HG02798 (cell line): ENCODE measurements at regions not wholly inside any gene's neighbourhood (a gene's known extent, or its start where the extent isn't known, plus 50 kb on each side); places are given as distances from the start of the nearest gene placed in this dataset.
"Not testable (repeated sequence)": the region's sequence is repeated elsewhere in the genome, so short reads cannot be mapped to it uniquely, and the experiment has no call there.

Experiments
- ATAC-seq: cut with Tn5 transposase; IDR thresholded peaks from one replicate; pipeline ENCODE4 v1.9.1; 2021; ENCODE audit warnings: mild to moderate bottlenecking; ENCODE audit not compliant: unreplicated experiment, poor library complexity

DNA sequence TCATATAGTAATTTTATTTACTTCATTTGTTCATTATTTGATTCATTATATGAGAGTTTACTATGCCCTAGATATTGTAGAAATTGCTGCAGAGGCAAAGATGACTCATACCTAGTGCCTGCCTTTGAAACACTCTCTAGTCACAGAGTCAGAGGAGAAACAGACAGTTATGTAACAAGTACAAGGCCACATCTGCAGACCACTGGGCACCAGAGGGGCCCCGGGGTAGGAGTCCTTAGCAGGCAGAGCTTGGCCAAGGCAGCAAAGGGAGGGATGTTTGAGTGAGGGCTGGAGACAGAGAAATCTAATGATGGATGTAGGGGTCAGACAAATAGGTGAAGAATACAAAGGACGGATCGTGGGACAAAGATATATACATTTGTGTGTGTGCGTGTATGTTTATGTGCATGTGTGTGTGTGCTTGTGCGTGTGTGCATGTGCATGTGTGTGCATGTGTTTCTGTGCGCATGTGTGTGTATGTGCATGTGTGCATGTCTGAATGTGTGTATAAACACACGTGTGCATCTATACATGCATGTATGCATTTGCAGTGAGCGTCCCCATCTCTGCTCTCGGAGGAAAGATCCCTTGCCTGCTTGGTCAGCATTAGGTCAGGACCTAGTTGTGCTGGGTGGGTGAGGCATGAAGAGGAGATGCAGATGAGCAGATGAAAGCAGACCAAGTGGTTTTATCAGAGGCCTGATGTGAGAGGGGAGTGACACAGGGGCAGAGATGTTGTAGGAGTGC, 170.6 kb upstream of the MYT1L start:
- no peak for ATAC-seq

DNA sequence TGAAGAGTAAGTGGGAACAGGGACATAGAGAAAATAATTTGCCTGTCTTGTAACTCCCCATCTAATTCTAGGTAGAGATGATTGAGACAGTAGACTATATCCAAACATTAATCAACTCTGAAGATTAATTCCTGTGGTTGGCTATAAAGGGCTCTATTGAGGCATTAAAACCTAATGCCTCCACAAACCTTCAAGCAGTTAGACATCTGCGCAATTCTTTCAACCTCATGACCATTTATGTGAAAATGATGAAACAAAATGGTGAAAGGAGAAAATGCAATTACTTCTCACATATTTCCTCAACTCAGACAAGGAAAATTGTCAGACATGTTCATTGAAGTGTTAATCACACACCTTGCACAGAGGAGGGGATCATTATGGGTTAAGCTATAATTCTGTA, 164.5 kb upstream of the MYT1L start:
- ATAC-seq = no peak

- ATAC-seq = no peak
These were observed 162.4 kb upstream of the MYT1L start for GRCh38 chr2:2493496-2493895.

DNA sequence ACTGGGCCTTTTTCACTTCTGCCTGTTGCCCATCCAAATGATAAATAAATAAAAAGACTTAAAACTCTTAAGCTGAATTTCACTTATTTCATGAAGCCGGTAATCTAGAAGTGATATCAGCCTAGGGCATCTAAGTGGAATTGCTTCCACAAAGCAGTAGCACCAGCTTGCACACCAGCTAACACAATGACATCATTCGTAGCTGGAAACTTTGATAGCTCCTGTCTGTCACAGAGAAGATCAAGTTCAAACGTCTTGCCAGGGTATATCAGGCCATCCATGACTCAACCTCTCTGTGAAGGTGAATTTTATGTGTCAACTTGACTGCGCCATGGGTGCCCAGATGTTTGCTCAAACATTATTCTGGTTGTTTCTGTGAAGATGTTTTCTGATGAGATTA, 161.7 kb upstream of the MYT1L start:
- ATAC-seq = no peak

DNA sequence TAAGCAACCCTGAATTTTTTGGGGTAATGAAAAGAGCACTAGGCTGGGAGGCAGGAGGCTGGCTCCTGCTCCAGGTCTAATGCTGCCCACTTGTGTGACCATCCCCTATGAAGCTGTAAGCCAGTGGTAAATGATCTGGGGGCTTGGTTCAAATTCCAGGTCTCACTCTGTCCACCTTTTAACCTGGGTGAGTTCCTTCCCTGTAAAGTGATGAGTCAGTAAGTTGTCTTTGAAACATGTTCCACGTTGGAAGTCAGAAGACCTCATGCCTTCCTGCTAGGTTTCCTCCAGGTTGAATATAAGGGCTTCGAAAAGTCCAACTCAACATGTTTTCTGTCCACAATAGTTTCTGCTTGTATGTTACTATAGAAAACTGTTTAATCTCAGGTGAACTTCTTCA, 160.9 kb upstream of the MYT1L start:
- ATAC-seq = no peak

GRCh38 chr2:2484301-2484700, 153.2 kb upstream of the MYT1L start:
- ATAC-seq = no peak

GRCh38 chr2:2482851-2483250, 151.8 kb upstream of the MYT1L start:
- no peak for ATAC-seq

- no peak for ATAC-seq
These were observed 141.8 kb upstream of the MYT1L start for GRCh38 chr2:2472881-2473280.

GRCh38 chr2:2472044-2472443, 141.0 kb upstream of the MYT1L start:
- no peak for ATAC-seq

GRCh38 chr2:2466534-2466933, 135.5 kb upstream of the MYT1L start:
- ATAC-seq = no peak

- no peak for ATAC-seq
These were observed 133.6 kb upstream of the MYT1L start for GRCh38 chr2:2464643-2465042.

DNA sequence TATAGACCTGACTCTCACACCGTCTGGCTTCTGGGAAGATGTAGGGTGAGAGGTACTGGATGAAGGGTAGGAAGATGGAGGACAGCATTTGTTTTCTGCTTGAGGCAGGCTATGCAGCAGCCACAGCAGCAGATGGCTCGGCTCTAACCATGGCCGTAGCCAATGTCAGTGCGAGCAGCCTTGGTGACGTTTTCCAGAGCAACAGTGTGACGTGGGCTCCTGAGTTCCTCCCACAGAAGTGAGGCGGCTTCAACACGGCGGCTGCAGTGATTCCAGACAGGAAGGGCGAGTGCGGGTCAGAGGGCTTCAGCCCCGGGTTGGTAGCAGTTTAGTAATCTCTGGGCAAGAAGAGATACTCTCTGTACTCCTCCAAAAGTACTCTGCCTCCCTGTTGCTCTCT, 133.0 kb upstream of the MYT1L start:
- ATAC-seq = no peak

GRCh38 chr2:2456721-2457120, 125.6 kb upstream of the MYT1L start:
- ATAC-seq = no peak

DNA sequence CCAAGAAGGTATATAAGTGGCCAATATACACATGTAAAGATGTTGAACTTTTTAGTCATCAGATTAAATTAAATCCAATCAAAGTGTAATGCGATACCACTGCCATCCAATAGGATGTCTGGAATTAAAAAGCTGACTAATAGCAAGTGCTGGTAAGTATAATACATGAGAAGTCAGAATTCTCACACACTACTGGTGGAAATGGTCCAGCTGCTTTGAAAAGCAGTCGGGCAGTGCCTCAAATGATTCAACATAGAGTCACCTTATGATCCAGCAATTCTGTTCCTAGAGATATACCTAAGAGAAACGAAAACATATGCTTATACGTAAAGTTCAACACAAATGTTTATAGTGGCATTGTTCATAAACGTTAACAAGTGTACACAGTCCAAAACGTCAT, 124.1 kb upstream of the MYT1L start:
- no peak for ATAC-seq

DNA sequence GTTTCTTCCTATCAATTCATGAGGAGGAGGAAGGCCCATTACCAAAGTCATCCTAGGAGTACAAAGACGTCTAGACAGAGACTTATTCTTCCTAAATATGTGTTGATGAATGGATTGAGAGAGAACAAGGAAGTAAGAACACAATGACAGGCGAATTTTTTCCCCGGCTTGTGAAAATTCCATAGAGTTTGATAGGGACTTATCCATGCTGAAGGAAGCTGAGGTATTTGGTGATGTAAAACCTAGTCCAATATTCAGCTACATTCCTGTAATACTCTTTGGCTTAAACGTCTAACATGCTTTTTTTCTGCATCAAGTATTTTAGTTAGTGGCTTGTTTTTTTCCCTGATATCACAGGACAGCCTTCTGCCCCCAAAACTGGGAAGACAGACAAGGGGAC, 121.9 kb upstream of the MYT1L start:
- no peak for ATAC-seq

DNA sequence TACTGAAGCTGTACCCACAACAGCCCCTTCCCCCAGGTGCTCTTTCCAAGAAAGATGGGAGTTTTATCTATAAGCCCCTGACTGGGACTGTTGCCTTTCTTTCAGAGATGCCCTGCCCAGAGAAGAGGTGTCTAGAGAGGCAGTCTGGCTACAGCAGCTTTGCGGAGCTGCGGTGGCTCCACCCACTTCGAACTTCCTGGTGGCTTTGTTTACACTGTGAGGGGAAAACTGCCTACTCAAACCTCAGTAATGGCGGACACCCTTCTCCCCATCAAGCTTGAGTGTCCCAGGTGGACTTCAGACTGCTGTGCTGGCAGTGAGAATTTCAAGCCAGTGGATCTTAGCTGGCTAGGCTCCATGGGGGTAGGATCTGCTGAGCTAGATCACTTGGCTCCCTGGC, 120.2 kb upstream of the MYT1L start:
- not testable (repeated sequence) for ATAC-seq

DNA sequence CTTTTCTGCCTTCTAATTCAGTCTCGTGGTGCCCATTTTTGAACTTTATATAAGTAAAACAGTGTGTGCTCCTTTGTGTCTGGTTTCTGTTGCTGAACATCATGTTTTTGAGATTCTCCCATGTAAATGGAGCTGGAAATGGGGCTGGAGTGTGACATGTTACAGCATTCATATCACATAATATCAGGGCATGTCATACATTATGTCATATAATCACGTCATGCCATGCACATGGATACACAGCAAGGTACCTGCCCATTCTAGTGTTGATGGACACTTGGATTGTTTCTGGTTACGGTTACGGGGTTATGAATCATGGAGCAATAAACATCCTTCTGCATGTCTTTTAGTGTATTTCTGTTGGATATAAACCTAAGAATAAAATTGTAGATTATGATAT, 117.1 kb upstream of the MYT1L start:
- ATAC-seq = no peak

GRCh38 chr2:2422621-2423020, 91.5 kb upstream of the MYT1L start:
- no peak for ATAC-seq

- no peak for ATAC-seq
These were observed 82.5 kb upstream of the MYT1L start for GRCh38 chr2:2413525-2413924.

- ATAC-seq = no peak
These were observed 79.9 kb upstream of the MYT1L start for GRCh38 chr2:2410987-2411386.

DNA sequence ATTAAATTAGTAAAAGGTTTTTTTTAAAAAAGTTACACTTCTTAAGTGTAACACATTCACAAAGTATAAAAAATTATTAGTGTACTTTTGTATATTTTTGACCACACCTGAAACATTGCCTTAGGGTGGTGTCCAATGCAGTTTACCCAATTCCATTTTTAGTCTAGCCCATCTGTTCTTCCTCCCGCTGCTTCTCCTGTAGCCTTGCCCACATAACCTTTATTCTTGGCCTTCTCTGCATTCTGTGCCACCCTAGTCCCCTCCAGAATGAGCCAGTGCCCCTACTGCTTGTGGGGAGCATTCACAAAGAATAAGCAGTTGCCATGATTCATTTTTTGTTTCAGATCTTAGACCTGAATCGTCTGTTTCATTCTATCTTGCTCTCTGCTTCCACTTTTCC, 78.4 kb upstream of the MYT1L start:
- ATAC-seq = no peak

- no peak for ATAC-seq
These were observed 74.7 kb upstream of the MYT1L start for GRCh38 chr2:2405780-2406179.
